OCI-LY7 (cell line): ENCODE measurements at regions not wholly inside any gene's neighbourhood (a gene's known extent, or its start where the extent isn't known, plus 50 kb on each side); places are given as distances from the start of the nearest gene placed in this dataset.

Experiments
- EZH2phosphoT487 ChIP-seq: fragments of 200-600 bp; sonication (generic); IDR thresholded peaks from 2 replicates; pipeline ENCODE4 v1.6.1; 2018; ENCODE audit warnings: low read depth, borderline replicate concordance, mild to moderate bottlenecking, mixed run types, antibody characterized with exemption, low read length, moderate library complexity, mixed read lengths
- TF ChIP-seq, protein P1 (sequence below): fragments of 200-600 bp; sonication (generic); conservative IDR thresholded peaks from 2 replicates; pipeline ENCODE4 v1.5.1; 2014; ENCODE audit warnings: mild to moderate bottlenecking, antibody characterized with exemption, low read length, moderate library complexity, mixed read lengths

- TF ChIP-seq, protein P1, sequence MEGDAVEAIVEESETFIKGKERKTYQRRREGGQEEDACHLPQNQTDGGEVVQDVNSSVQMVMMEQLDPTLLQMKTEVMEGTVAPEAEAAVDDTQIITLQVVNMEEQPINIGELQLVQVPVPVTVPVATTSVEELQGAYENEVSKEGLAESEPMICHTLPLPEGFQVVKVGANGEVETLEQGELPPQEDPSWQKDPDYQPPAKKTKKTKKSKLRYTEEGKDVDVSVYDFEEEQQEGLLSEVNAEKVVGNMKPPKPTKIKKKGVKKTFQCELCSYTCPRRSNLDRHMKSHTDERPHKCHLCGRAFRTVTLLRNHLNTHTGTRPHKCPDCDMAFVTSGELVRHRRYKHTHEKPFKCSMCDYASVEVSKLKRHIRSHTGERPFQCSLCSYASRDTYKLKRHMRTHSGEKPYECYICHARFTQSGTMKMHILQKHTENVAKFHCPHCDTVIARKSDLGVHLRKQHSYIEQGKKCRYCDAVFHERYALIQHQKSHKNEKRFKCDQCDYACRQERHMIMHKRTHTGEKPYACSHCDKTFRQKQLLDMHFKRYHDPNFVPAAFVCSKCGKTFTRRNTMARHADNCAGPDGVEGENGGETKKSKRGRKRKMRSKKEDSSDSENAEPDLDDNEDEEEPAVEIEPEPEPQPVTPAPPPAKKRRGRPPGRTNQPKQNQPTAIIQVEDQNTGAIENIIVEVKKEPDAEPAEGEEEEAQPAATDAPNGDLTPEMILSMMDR, result no peak
- TF ChIP-seq EZH2phosphoT487, result no peak
Measured at GRCh38 chr10:21413680-21414079, 111.8 kb downstream of the SKIDA1 start.
